Glomerular visceral epithelial cell (primary cell): ENCODE measurements at regions not wholly inside any gene's neighbourhood (a gene's known extent, or its start where the extent isn't known, plus 50 kb on each side); places are given as distances from the start of the nearest gene placed in this dataset.

Source experiments
- DNase-seq: peaks from one replicate; pipeline ENCODE4 v3.0.0-alpha.2; 2016; ENCODE audit errors: extremely low spot score

- no peak for DNase-seq
Observed at GRCh38 chr20:8990770-8991169, 78.1 kb upstream of the PLCB4 start.

- DNase-seq, result no peak
Observed at GRCh38 chr20:8994045-8994444, 74.8 kb upstream of the PLCB4 start.

DNA sequence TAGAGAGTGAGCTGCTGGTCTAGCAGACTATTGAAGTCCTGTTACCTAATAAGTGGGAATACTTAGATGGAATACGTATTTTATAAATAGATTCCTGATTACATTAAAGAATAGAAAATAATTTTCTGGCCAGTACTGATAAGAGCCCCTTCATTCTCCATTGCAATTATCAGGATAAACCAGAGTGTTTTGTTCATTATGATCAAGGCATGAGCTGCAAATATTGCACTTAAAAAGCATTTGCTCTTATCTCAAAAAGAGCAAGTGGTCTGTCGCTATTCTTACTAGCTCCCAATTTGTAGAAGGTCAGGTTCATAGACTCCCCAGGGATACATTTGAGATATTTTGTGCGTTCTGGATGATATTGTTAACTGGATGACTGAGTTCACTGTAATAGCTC, 73.1 kb upstream of the PLCB4 start:
- no peak for DNase-seq

- peak; percentile 9 for DNase-seq
Observed at GRCh38 chr20:8996817-8997512, 71.9 kb upstream of the PLCB4 start.

GRCh38 chr20:8997701-8998117, 71.2 kb upstream of the PLCB4 start:
- DNase-seq, result no peak

DNA sequence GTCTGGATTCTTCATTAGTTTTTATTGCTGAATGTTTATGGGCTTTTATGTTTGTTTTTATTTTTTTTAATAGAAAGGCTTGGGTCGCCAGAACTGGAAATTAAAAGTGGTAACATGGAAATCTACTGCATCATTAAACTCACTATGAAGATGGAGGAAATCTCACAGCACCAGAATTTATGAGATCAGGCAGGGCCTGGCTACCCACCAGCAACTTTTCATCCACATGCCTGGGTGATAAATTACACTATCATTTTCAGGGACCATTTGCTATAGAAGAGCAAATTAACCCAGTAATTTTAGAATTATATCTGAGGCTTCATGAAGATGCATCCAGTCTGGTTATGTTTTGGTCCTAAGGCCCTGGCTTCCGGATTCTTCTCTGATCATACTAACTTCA, 57.8 kb upstream of the PLCB4 start:
- no peak for DNase-seq

GRCh38 chr20:9015232-9015983, 53.5 kb upstream of the PLCB4 start:
- DNase-seq, result peak; percentile 77

- peak; percentile 90 for DNase-seq
Observed at GRCh38 chr20:9015984-9016324, 52.9 kb upstream of the PLCB4 start.

DNA sequence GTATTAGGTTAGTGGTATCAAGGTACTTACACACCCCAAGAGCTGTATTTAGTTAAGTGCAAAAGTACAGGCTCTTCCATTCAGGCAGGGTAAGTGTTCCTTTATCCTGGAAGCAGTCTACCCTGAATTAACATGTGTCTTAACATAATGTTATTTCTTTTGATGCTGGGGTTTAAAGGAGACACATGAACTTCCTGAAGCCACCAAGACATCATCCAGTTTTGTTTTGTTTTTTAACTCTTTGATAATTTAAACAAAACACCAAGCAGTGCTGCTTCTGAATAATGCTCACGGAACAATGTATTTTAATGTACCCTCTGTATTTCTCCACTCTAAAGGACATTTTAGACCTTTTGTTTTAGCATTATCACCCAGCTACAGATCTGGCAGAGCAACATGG, 50.5 kb upstream of the PLCB4 start:
- DNase-seq, result peak; percentile 73
